GM21447 (cell line): ENCODE measurements at regions not wholly inside any gene's neighbourhood (a gene's known extent, or its start where the extent isn't known, plus 50 kb on each side); places are given as distances from the start of the nearest gene placed in this dataset.
"Not testable (repeated sequence)": the region's sequence is repeated elsewhere in the genome, so short reads cannot be mapped to it uniquely, and the experiment has no call there.

Experiments used
- ATAC-seq: cut with Tn5 transposase; IDR thresholded peaks from one replicate; pipeline ENCODE4 v1.9.1; 2021; ENCODE audit not compliant: unreplicated experiment

GRCh38 chr1:193456811-193457280 lies 270.4 kb upstream of the B3GALT2 start:
- no peak for ATAC-seq

- ATAC-seq = no peak
These were observed 265.2 kb upstream of the B3GALT2 start for GRCh38 chr1:193451606-193452005.

GRCh38 chr1:193451001-193451400 lies 264.6 kb upstream of the B3GALT2 start:
- no peak for ATAC-seq

GRCh38 chr1:193448682-193449461 lies 262.5 kb upstream of the B3GALT2 start:
- peak; percentile 96 for ATAC-seq

- no peak for ATAC-seq
These were observed 257.5 kb upstream of the B3GALT2 start for GRCh38 chr1:193443886-193444285.

- ATAC-seq = peak; percentile 74
These were observed 252.4 kb upstream of the B3GALT2 start for GRCh38 chr1:193438771-193439170.

GRCh38 chr1:193438312-193438711 lies 251.9 kb upstream of the B3GALT2 start:
- ATAC-seq = no peak

- peak; percentile 85 for ATAC-seq
These were observed 251.4 kb upstream of the B3GALT2 start for GRCh38 chr1:193437785-193438184.

- ATAC-seq = not testable (repeated sequence)
These were observed 250.9 kb upstream of the B3GALT2 start for GRCh38 chr1:193437333-193437732.

- no peak for ATAC-seq
These were observed 249.4 kb upstream of the B3GALT2 start for GRCh38 chr1:193435781-193436180.

- no peak for ATAC-seq
These were observed 247.9 kb upstream of the B3GALT2 start for GRCh38 chr1:193434319-193434718.

GRCh38 chr1:193433599-193433998 lies 247.2 kb upstream of the B3GALT2 start:
- ATAC-seq = no peak

GRCh38 chr1:193432979-193433587 lies 246.7 kb upstream of the B3GALT2 start:
- ATAC-seq = no peak

GRCh38 chr1:193431265-193431977 lies 245.0 kb upstream of the B3GALT2 start:
- ATAC-seq = no peak

GRCh38 chr1:193427524-193427923 lies 241.1 kb upstream of the B3GALT2 start:
- no peak for ATAC-seq

- no peak for ATAC-seq
These were observed 239.6 kb upstream of the B3GALT2 start for GRCh38 chr1:193426061-193426460.

GRCh38 chr1:193421487-193421886 lies 235.1 kb upstream of the B3GALT2 start:
- no peak for ATAC-seq

GRCh38 chr1:193419295-193419694 lies 232.9 kb upstream of the B3GALT2 start:
- ATAC-seq = no peak

GRCh38 chr1:193418745-193419058 lies 232.3 kb upstream of the B3GALT2 start:
- ATAC-seq = no peak

- ATAC-seq = peak; percentile 72
These were observed 231.7 kb upstream of the B3GALT2 start for GRCh38 chr1:193417945-193418744.

- no peak for ATAC-seq
These were observed 231.0 kb upstream of the B3GALT2 start for GRCh38 chr1:193417403-193417802.
